ENCODE measurements at regions not wholly inside any gene's neighbourhood (a gene's known extent, or its start where the extent isn't known, plus 50 kb on each side); places are given as distances from the start of the nearest gene placed in this dataset.

GRCh38 chr14:51307551-51307950 lies 67.5 kb downstream of the TMX1 start:
- no peak overlapping the region for H3K4me3 ChIP-seq (ENCODE audit: low read depth, low read length)
- no peak for TF ChIP-seq CTCF (IDR thresholded peaks at IDR 0.05; ENCODE audit: borderline replicate concordance, insufficient read depth, low read depth, low read length)

GRCh38 chr14:51308866-51309265 lies 68.8 kb downstream of the TMX1 start:
- TF ChIP-seq CTCF (IDR thresholded peaks at IDR 0.05; ENCODE audit: borderline replicate concordance, insufficient read depth, low read depth, low read length), result no peak

GRCh38 chr14:51310505-51310944 lies 70.5 kb downstream of the TMX1 start:
- TF ChIP-seq CTCF (IDR thresholded peaks at IDR 0.05; ENCODE audit: borderline replicate concordance, insufficient read depth, low read depth, low read length), result no peak
- H3K4me3 ChIP-seq (ENCODE audit: low read depth, low read length), result no peak overlapping the region

More at GRCh38 chr14:51308866-51309265, 68.8 kb downstream of the TMX1 start:
- H3K4me3 ChIP-seq (ENCODE audit: low read depth, low read length), result no peak overlapping the region

GRCh38 chr14:51314321-51315015 lies 74.4 kb downstream of the TMX1 start:
- no peak overlapping the region for H3K4me3 ChIP-seq (ENCODE audit: low read depth, low read length)
- TF ChIP-seq CTCF (IDR thresholded peaks at IDR 0.05; ENCODE audit: borderline replicate concordance, insufficient read depth, low read depth, low read length), result no peak

- no peak for TF ChIP-seq CTCF (IDR thresholded peaks at IDR 0.05; ENCODE audit: borderline replicate concordance, insufficient read depth, low read depth, low read length)
- H3K4me3 ChIP-seq (ENCODE audit: low read depth, low read length), result no peak overlapping the region
These were observed 77.3 kb downstream of the TMX1 start for GRCh38 chr14:51317373-51317772.

GRCh38 chr14:51318813-51319597 lies 79.0 kb downstream of the TMX1 start:
- no peak overlapping the region for H3K4me3 ChIP-seq (ENCODE audit: low read depth, low read length)
- no peak for TF ChIP-seq CTCF (IDR thresholded peaks at IDR 0.05; ENCODE audit: borderline replicate concordance, insufficient read depth, low read depth, low read length)

GRCh38 chr14:51321036-51321435 lies 81.0 kb downstream of the TMX1 start:
- no peak overlapping the region for H3K4me3 ChIP-seq (ENCODE audit: low read depth, low read length)
- TF ChIP-seq CTCF (IDR thresholded peaks at IDR 0.05; ENCODE audit: borderline replicate concordance, insufficient read depth, low read depth, low read length), result no peak

All from GM12875 (cell line).